GM19025 (cell line): ENCODE measurements at regions not wholly inside any gene's neighbourhood (a gene's known extent, or its start where the extent isn't known, plus 50 kb on each side); places are given as distances from the start of the nearest gene placed in this dataset.
"Not testable (repeated sequence)": the region's sequence is repeated elsewhere in the genome, so short reads cannot be mapped to it uniquely, and the experiment has no call there.

Experiments used
- ATAC-seq: cut with Tn5 transposase; IDR thresholded peaks from one replicate; pipeline ENCODE4 v1.9.1; 2021; ENCODE audit warnings: mild to moderate bottlenecking, low read depth, moderate library complexity; ENCODE audit not compliant: unreplicated experiment

DNA sequence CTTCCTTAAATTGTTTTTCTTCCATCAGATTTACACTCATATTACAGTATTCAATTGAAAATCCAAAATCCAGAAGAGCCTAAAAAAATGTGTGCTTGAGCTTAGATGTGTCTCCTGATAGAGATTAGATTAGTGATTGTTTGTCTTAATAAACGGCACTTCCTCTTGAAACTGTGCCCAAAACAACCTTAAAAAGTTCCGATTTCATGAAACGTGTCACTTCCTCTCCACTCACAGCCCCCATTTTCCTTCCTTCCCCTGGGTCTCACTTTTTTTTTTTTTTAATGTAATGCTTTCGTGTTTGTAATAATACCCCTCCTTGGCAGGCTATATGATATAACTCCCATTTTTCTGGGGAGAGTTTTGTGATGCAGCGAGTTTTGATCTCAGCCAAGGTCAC lies 114.8 kb upstream of the ADO start:
- no peak for ATAC-seq

DNA sequence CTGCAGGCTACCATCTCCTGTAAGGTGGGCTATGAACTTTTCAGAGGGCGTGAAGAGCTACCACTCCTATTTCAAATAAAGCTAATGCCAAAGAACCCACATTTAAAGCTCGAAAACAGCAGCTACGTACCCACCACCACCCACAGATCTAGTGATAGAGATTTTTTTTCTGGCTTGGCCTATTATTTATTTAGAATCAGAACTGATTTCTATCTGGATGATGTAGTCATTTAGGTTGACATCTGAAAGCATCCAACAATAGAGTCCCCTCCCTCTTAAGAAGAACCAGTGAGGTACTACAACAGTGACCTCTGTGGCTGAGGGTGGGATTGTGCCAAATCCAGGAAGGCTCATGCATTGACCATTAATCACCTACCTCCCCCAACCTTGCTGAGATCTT lies 113.8 kb upstream of the ADO start:
- ATAC-seq: no peak

DNA sequence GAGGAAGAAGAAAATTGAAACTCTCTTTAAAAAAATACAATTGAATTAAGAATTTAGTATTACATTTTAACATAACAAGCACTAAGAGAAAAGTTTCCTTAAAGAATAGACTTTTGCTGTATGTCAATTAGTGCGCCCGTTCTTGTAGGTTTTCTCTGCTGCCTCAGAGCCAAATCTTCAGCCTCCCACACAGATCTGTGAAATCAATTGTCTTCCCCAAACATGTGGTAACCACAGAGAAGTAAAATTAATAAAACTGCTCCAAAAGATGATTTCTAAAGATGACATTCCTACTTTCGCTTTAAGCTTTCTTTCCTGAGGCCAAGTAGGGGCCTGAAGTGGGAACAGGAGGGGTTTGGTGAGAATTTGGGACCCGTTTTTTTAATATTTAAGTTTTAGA lies 113.2 kb upstream of the ADO start:
- ATAC-seq: no peak

DNA sequence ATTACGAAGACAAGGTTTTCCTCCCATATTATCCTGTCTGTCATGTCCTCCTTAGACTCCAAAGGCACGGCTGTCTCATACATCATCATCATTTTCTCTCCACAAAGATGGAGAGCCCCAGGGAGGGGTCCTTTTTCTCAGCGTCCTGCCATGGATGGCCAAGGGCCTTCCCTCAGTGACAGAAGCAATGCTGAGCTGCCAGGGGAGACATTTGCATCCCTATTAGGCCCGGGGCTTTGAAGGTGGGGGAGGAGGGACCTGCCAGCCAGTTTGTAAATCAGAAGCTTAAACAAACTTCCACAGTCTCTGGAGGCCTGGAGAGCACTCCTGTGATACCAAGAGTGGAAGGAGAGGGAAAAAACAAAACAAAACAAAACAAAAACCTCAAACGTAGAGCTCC lies 112.4 kb upstream of the ADO start:
- no peak for ATAC-seq

DNA sequence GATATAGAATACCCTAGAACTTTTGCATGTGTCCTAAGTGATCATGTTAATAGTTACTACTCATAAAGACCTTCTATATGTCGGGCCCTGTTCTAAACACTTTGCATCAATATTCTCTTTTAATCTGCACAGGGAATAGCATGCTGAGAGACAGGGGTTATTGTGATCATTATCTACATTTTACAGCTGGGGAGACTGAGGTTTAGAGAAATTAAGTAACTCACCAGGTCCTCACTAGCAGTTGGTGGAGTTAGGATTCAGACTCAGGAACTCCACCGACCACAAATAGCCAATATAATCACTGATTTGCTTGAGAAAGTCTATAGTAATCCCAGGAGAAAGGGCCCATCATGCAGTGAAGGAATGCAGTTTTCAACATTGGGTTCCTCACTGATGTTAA lies 111.2 kb upstream of the ADO start:
- no peak for ATAC-seq

DNA sequence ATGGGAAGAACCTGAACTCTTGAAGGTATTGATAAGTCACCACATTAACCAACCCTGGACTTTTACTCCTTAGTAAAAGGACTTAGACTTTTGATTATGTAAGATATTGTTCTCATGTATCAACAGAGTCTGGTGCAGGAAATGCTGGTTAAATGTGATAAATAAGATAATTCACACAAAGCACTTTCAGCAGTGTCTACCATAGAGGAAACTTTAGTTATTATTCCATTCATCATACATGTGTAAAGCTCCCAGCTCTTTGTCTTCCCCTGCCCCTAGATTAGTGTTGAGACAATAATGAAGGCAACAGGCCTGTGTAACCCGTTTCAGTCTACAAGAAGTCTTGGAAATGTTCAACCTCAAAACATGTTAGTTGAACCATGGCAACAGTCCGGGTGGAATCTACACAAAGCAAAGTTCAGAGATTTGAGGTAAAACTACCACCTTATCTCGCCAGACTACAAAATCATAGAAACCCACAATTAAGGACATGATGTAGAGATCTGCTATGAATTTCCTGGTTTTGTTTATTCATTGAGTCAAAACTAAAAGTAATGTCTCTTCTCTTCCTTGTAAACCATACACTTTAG lies 109.9 kb upstream of the ADO start:
- ATAC-seq: no peak

DNA sequence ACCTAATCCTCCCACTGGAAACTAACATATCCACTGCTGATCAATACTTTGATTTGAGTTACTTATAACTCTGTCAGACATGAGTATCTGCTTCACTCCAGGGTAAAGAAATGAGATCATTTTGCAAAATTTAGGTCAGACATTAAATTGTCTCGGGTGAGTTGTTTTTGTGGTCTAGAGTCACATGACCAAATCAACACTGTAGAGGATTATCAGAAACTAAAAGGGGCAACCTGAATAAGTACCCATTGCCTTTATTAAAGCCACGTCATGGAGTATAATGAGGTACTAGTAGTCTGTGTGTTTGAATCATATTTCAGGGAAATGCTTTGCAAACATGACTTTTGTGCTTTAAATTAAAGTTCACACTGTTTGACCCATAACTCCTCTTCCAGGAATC lies 107.7 kb upstream of the ADO start:
- no peak for ATAC-seq

DNA sequence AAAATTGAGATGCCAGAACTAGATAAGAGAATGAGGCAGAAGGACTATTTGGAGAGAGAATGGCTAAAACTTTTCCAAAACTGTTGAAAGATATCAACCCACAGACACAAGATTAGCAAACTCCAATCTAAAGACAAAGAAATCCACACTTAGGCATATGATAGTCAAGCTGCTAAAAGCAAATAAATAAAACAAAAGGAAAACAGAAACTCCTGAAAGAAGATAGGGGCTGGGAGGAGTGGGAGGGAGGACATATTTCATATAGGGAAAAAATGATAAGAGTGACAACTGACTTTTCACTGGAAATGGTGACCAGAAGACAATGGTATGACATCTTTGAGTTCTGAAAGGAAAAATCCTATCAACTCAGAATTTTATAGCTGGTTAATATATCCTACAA lies 105.4 kb upstream of the ADO start:
- no peak for ATAC-seq

DNA sequence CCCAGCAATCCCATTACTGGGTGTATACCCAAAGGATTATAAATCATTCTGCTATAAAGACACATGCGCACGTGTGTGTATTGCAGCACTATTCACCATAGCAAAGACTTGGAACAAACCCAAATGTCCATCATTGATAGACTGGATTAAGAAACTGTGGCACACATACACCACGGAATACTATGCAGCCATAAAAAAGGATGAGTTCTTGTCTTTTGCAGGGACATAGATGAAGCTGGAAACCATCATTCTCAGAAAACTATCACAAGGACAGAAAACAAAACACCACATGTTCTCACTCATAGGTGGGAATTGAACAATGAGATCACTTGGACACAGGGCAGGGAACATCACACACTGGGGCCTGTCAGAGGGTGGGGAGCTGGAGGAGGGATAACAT lies 100.4 kb upstream of the ADO start:
- ATAC-seq: not testable (repeated sequence)

DNA sequence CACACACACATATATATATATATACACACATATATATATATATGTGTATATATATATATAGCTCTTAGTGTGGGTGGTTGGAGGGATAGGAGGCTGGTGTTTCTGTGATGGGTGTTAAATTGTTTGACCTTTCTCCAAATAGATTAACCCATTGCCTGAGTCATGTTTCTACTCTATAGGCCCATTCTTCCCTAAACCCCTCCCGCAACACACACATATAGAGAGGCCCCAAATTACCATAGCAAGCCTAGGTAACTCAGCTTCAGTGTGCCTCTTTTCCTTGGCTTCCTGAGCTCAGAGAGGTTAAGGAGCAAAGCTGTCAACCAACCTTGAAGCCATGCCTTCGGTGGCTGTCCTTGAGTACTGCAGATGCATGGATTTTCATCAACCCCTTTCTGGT lies 98.7 kb upstream of the ADO start:
- no peak for ATAC-seq

DNA sequence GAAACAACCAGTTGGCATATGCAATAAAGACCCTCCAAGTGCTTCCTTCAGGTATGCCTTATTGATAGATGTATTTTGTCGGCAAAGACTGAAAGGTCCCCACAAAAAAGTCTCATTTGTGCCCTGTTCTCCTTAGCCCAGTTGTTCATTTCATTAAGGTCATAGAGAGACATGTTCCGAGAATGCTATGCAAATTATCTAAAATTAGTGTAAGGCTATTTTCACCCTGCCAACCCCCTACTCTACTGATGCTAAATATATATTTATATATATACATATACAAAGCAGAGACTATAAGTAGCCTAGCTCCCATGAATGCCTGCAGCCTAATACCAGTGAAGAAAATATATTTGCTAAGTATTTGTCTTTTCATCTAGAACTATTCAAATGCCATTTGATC lies 96.7 kb upstream of the ADO start:
- peak; percentile 61 for ATAC-seq

DNA sequence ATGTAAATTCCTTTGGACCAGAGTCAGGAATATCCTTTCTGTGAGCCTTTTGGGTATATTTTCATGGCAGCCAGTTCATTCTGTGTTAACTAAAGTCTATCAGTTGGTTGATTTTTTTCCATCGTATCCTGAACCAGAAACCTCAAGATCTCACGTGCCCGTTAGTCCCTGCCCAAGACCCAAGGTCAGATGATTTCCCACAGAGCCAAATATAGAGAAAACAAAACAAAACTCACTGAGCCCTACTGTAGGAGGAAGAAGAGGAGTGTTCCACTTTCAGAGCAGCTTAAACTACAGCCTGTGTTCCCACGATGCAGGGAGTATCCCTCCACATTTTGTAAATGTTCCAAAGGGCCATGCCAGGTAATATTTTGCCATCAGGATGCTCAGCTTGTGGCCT lies 96.0 kb upstream of the ADO start:
- ATAC-seq: peak; percentile 44

DNA sequence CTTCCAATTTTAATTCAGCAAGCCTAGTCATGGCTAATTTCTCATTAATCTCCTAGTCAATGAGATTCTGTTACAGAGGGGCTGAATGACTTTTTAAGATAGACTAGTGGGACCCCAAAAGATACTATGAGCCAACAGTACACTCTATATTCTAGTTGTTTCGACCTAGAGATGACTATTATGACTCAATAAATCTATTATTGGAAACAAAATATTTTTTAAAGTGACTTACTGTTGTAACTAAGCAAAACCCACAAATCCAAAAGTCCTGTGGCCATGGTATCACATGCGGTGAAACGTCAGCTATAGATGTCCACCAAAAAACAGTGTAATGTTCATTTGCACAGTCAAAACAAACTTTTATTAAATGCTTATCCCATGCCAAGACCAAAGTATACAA lies 95.3 kb upstream of the ADO start:
- no peak for ATAC-seq

DNA sequence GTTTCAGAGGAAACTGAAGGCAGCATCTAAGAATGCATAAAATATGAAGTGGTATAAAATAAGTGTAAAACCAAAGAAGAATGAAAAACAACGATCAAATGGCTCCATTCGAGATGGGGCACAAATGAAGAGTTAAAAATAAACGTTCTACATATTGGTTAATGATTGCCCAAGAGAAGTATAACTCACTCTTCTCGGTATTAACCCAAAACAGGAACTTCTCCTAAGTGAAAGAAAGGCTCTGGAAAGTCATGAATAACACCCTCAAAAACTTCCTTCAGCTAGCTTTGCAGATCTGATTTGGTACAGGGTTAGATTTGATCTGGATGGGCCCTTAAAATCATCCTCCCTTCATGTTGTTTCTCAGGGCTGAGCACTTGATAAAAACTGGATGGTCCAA lies 94.3 kb upstream of the ADO start:
- ATAC-seq: peak; percentile 42

DNA sequence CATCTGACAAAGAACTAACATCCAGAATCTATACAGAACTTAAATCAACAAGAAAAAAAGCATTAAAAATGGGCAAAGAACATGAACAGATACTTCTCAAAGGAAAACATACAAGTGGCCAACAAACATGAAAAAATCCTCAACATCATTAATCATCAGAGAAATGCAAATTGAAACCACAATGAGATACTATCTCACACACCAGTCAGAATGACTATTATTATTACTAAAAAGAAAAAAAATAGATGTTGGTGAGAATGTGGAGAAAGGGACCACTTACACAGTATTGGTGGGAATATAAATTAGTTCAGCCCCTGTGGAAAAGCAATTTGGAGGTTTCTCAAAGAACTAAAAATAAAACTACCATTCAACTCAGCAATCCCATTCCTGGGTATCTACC lies 89.1 kb upstream of the ADO start:
- no peak for ATAC-seq

DNA sequence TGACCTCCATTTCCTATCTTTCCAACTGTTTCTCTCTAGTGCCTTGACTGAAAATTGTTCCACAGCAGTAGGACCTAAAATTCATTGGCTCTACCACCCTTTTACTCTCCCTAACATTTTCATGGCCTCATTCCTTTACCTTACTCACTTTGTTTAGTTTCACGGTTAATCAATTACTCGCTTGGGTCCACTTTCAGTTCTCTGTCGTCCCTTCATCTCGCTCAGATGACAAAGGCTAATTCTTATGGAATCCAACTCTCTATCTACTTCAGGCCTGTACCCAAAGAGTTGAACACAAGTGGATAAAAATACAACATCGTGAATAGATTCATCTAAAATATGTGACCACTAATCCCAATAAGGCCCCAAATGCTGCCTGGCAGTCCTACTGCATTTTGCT lies 85.9 kb upstream of the ADO start:
- ATAC-seq: no peak

DNA sequence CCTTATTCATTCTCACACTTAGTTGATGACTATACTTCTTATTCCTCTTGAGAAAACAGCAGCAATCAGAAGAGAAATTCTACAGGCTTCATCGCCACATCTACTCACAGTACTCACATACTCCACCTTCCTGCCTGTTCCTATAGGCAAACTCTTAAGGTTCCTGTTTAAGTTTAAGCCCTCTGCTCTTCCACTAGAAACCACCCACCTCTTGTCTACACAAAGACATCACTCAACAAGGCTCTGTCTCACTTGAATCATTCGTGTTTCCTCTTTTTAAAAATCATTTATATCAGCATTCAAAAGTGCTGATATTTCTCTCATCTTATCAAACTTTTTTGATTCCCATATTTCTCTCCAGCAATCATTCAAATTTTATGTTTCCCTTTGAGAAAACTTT lies 85.5 kb upstream of the ADO start:
- ATAC-seq: no peak

DNA sequence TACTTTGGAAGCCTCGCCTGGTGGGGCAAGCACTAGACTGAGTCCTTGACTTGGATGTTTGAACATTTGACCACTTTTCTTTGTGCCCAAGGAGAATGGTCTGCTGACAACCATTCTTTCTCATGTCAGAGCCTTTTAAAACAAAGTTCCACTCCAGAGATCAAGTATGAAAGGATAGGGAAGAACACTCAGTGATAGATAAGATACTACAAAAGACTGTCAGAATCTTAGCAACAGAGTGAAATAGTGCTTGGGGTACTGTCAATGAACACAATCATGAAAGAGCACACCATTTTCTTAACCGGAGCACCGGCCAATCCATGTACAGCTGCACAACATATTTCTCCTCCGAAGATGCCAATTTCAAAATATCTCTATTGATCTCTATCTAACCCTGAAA lies 82.8 kb upstream of the ADO start:
- ATAC-seq: no peak

DNA sequence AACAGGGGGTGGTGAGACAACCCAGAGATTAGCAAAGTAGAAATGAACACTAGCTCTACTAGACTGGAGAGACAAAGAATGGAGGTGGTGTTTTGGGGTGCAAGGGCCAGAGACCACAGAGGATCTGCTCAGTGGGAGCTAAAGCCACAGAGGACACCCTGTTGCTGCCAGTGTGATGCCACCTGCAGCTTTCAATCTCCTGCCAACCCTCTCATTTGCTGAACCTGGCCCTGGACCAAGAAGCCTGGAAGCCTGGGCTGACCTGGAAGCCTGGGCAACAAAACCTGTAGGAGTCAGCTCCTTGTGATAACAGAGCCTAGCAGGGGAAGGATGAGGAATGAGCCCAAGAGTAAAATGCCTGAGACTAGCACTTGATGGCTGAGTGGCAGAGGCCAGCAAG lies 81.1 kb upstream of the ADO start:
- no peak for ATAC-seq

DNA sequence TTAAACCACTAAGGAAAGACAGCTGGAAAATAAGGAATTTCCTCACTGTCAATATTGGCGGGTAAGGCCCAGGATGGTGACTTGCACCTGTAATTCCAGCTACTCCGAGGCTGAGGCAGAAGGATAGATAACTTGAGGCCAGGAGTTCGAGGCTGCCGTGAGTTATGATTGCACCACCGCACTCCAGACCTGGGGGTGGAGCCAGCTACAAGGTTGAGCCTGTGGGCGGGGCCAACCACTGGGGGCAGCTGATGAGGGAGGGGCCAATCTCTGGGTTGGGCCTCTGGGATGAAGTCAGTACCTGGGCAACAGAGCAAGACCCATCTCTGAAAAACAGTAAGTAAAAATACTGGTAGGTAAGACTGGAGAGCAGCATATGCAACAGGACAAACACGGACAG lies 80.1 kb upstream of the ADO start:
- no peak for ATAC-seq

DNA sequence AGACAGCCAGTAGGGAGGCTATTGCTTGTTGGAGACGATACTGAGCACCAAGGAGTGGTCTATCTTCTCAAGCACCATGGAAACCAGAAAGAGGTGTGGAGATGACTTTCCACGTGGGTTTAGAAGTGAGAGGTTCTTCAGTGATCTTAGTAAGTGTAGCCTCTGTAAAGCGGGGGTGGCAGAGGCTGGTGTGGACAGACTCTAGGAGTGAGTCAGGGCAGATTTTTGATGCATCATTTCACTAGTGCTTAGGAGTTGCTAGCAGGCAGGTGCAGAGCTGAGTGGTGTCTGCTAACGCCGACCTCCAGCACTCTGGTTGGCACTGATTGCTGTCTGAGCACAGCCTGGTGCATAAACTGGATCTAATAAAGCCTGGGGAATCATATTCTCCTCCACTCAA lies 78.4 kb upstream of the ADO start:
- peak; percentile 91 for ATAC-seq

DNA sequence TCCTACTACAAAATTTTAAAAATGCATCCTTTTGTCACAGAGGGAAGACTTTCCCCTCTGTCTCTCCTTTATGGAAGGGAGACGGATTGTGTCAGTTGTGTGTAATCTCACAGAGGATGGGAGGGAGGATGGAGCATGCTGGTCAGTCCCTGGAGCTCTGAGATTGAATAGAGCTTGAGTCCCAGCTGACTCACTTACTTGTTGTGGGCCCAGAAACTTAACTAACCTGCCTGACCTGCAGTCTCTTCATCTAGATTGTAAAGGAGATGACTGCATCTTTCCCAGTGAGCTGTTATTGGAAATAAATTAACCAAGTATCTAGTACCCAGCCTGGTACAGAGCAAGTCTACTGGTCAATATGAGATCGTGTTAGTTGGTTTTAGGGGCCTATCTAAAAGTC lies 77.9 kb upstream of the ADO start:
- ATAC-seq: no peak

DNA sequence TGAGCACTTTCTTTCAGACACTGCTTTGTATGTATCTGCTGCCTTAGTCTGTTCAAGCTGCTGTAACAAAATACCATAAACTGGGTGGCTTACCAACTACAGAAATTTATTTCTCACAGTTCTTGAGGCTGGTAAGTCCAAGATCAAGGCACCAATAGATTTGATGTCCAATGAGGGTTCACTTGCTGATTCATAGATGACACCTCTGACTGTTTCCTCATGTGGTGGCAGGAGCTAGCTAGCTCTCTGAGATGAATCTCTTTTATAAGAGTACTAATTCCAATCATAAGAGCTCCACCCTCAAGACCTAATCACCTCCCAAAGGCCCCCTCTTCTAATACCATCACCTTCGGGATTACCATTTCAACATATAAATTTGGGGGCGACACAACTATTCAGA lies 76.6 kb upstream of the ADO start:
- ATAC-seq: no peak
